A549 (cell line): ENCODE measurements at regions not wholly inside any gene's neighbourhood (a gene's known extent, or its start where the extent isn't known, plus 50 kb on each side); places are given as distances from the start of the nearest gene placed in this dataset.

Experiments used
- ATAC-seq, 2 experiments: fragments of 200-7000 bp in 1 of 2; fragments of >200 bp in 1 of 2; cut with Nextera tagmentation in 1 of 2; cut with Tn5 transposase in 1 of 2; 3 replicates each; pipeline versions ENCODE4 v1.8.0 to v1.9.1; 2018 to 2020; ENCODE audit warnings: mild to moderate bottlenecking in 1 of 2, moderate library complexity in 1 of 2
- CTCF ChIA-PET: fragments of 300-600 bp; sonication (Branson Sonifier 250); formaldehyde crosslinking; extraction: SDS; loops from one replicate; lab custom pipeline; 2021; ENCODE audit warnings: antibody characterized with exemption, inconsistent platforms; lab: Yijun Ruan, JAX
- POLR2A ChIA-PET: fragments of 350-600 bp; formaldehyde crosslinking; extraction: SDS; loops from one replicate; lab custom pipeline; 2021; ENCODE audit warnings: antibody characterized with exemption, inconsistent platforms; lab: Yijun Ruan, JAX
- DNase-seq, 2 experiments: peaks; one replicate each; pipeline versions ENCODE4 v3.0.0 to v3.0.0-alpha.2; 2011 to 2016; ENCODE audit warnings: low read depth in 1 of 2, low spot score in 1 of 2
- FAIRE-seq: peaks from 2 replicates; lab custom pipeline; 2011; peaks lifted over from hg19 to GRCh38; lab: Jason Lieb, UNC
- H3K27ac ChIP-seq, 2 experiments: fragments of >200 bp; sonication (Bioruptor Twin); formaldehyde crosslinking; 3 replicates each; pipeline ENCODE4 v1.5.1; 2016 to 2017
- H3K4me1 ChIP-seq: fragments of >200 bp; sonication (Bioruptor Twin); formaldehyde crosslinking; 3 replicates; pipeline ENCODE4 v1.6.1; 2016
- H3K4me2 ChIP-seq: fragments of >200 bp; sonication (Bioruptor Twin); formaldehyde crosslinking; 3 replicates; pipeline ENCODE4 v1.6.1; 2016
- H3K4me3 ChIP-seq: fragments of >200 bp; sonication (Bioruptor Twin); formaldehyde crosslinking; 3 replicates; pipeline ENCODE4 v1.5.1; 2016
- H3K9me3 ChIP-seq: fragments of >200 bp; sonication (Bioruptor Twin); formaldehyde crosslinking; 3 replicates; pipeline ENCODE4 v1.6.1; 2016
- BHLHE40 ChIP-seq: IDR thresholded peaks from 2 replicates; pipeline ENCODE4 v1.6.1; 2012; ENCODE audit warnings: low read depth, low read length, inconsistent platforms
- CBX2 ChIP-seq: fragments of 200-600 bp; sonication (generic); IDR thresholded peaks from 2 replicates; pipeline ENCODE4 v1.6.1; 2016; ENCODE audit warnings: low read depth, mild to moderate bottlenecking, borderline replicate concordance
- CEBPB ChIP-seq, 2 experiments: fragments of >200 bp in 1 of 2; sonication (Bioruptor Twin) in 1 of 2; formaldehyde crosslinking in 1 of 2; IDR thresholded peaks; 2 replicates each; pipeline ENCODE4 v1.6.1; 2012 to 2016
- E2F6 ChIP-seq: IDR thresholded peaks from 2 replicates; pipeline ENCODE4 v1.6.1; 2012; ENCODE audit warnings: low read depth, borderline replicate concordance
- FOSL2 ChIP-seq, 2 experiments: fragments of 450-650 bp in 1 of 2; fragments of >200 bp in 1 of 2; sonication (Bioruptor Twin) in 1 of 2; formaldehyde crosslinking; IDR thresholded peaks; 2 replicates each; pipeline versions ENCODE4 v1.5.0 to v1.6.1; 2016 to 2020; ENCODE audit warnings: mild to moderate bottlenecking in 1 of 2, moderate library complexity in 1 of 2
- HDAC2 ChIP-seq: fragments of 200-600 bp; sonication (generic); IDR thresholded peaks from 2 replicates; pipeline ENCODE4 v1.6.1; 2016
- HES2 ChIP-seq: fragments of >200 bp; sonication (Bioruptor Twin); formaldehyde crosslinking; IDR thresholded peaks from 2 replicates; pipeline ENCODE4 v1.6.1; 2016
- HEYL ChIP-seq: fragments of 250-450 bp; sonication (Bioruptor Pico); IDR thresholded peaks from 2 replicates; pipeline ENCODE4 v1.8.0; 2021; ENCODE audit warnings: mild to moderate bottlenecking, moderate library complexity
- HMGXB4 ChIP-seq: fragments of 250-450 bp; sonication (Bioruptor Pico); IDR thresholded peaks from 2 replicates; pipeline ENCODE4 v1.5.0; 2021; ENCODE audit warnings: mild to moderate bottlenecking, moderate library complexity, borderline replicate concordance
- JUN ChIP-seq, 2 experiments: fragments of >200 bp; sonication (Bioruptor Twin); formaldehyde crosslinking; IDR thresholded peaks; 2 replicates in 1 of 2; 3 replicates in 1 of 2; pipeline ENCODE4 v1.6.1; 2016 to 2017
- JUNB ChIP-seq: fragments of >200 bp; sonication (Bioruptor Twin); formaldehyde crosslinking; IDR thresholded peaks from 2 replicates; pipeline ENCODE4 v1.6.1; 2016
- KDM1A ChIP-seq: fragments of 200-600 bp; sonication (generic); IDR thresholded peaks from 2 replicates; pipeline ENCODE4 v1.6.1; 2016; ENCODE audit warnings: low read depth, mild to moderate bottlenecking
- MAFK ChIP-seq: fragments of 450-650 bp; IDR thresholded peaks from 2 replicates; pipeline ENCODE4 v1.6.1; 2014; ENCODE audit not compliant: partially characterized antibody
- MYC ChIP-seq: IDR thresholded peaks from 2 replicates; pipeline ENCODE4 v1.6.1; 2012; ENCODE audit warnings: mild to moderate bottlenecking, inconsistent platforms, low read length, improper control_type of control experiment, borderline replicate concordance
- PBX3 ChIP-seq: IDR thresholded peaks from 2 replicates; pipeline ENCODE4 v1.6.1; 2012
- PHF8 ChIP-seq: fragments of 200-600 bp; sonication (generic); IDR thresholded peaks from 2 replicates; pipeline ENCODE4 v1.6.1; 2016; ENCODE audit warnings: low read depth, mild to moderate bottlenecking, antibody characterized with exemption, moderate library complexity, borderline replicate concordance
- POLR2A ChIP-seq: IDR thresholded peaks from 2 replicates; pipeline ENCODE4 v1.6.1; 2012; ENCODE audit warnings: mild to moderate bottlenecking, low read length
- RCOR1 ChIP-seq: fragments of 150-350 bp; IDR thresholded peaks from 2 replicates; pipeline ENCODE4 v1.6.1; 2014; ENCODE audit warnings: antibody characterized with exemption, low read length, low read depth
- RFX5 ChIP-seq: fragments of 450-650 bp; IDR thresholded peaks from 2 replicates; pipeline ENCODE4 v1.7.1; 2014; ENCODE audit warnings: antibody characterized with exemption, mild to moderate bottlenecking, moderate library complexity
- RNF2 ChIP-seq: fragments of 200-600 bp; sonication (generic); IDR thresholded peaks from 2 replicates; pipeline ENCODE4 v1.6.1; 2016; ENCODE audit warnings: low read depth, mild to moderate bottlenecking, antibody characterized with exemption, moderate library complexity, borderline replicate concordance
- ZFP36 ChIP-seq: fragments of 450-650 bp; IDR thresholded peaks from 2 replicates; pipeline ENCODE4 v1.6.1; 2014; ENCODE audit warnings: borderline replicate concordance; ENCODE audit not compliant: partially characterized antibody
- WGBS: methylation state at CpG from one replicate; pipeline ENCODE4 v1.1.6; 2017; ENCODE audit errors: missing lambda C conversion rate; 5-methylcytosine and 5-hydroxymethylcytosine counted together

- Histone ChIP-seq H3K4me1 (no peaks in the 10 kb centered on the region), H3K4me2 (no peak overlapping the region), H3K9me3 (no peaks in the 10 kb centered on the region)
- DNase-seq (no peak), ATAC-seq (no peak)
- CTCF ChIA-PET = no interaction called here
- no peak for TF ChIP-seq BHLHE40
- TF ChIP-seq, all 56 proteins: peak for 0
- Histone ChIP-seq H3K27ac (no peak overlapping the region), H3K4me3 (no peak overlapping the region)
- FAIRE-seq = no peak
- POLR2A ChIA-PET = no interaction called here
- 0% methylated on average over 1 of the region's 1 CpG for WGBS
Observed at GRCh38 chr9:87118594-87118993, 171.3 kb upstream of the GAS1 start.

GRCh38 chr9:87119328-87119881 is 172.1 kb upstream of the GAS1 start:
- no peak overlapping the region for H3K4me2 ChIP-seq
- no peak for TF ChIP-seq PHF8
- no peak for TF ChIP-seq CBX2
- no peak for TF ChIP-seq HEYL (CRISPR knock-in tag)
- TF ChIP-seq HDAC2 = no peak
- no peak for TF ChIP-seq BHLHE40
- no peak for TF ChIP-seq HMGXB4 (CRISPR knock-in tag)
- TF ChIP-seq JUN (IDR thresholded peaks at IDR 0.05) = no peak
- no peak for TF ChIP-seq CEBPB (IDR thresholded peaks at IDR 0.05)
- TF ChIP-seq MAFK = no peak
- TF ChIP-seq RNF2 = no peak
- TF ChIP-seq KDM1A = no peak
- no peak for TF ChIP-seq PBX3
- TF ChIP-seq RFX5 = no peak
- TF ChIP-seq RCOR1 = no peak
- no peak for TF ChIP-seq HES2
- no peak for TF ChIP-seq POLR2A
- no peak for TF ChIP-seq JUNB
- no peak for TF ChIP-seq ZFP36
- no peak for TF ChIP-seq E2F6
- TF ChIP-seq, all 56 proteins: peak for 0
- Histone ChIP-seq H3K27ac (no peak overlapping the region), H3K9me3 (no peaks in the 10 kb centered on the region), H3K4me1 (no peaks in the 10 kb centered on the region), H3K4me3 (no peak overlapping the region)
- FAIRE-seq (no peak), DNase-seq (no peak), ATAC-seq (no peak)
- CTCF ChIA-PET = no interaction called here
- POLR2A ChIA-PET = no interaction called here
- WGBS = 29% methylated on average over 11 of the region's 11 CpGs

- DNase-seq = no peak
- POLR2A ChIA-PET = no interaction called here
- no peaks in the 10 kb centered on the region for H3K4me1 ChIP-seq
- no peak overlapping the region for H3K4me2 ChIP-seq
- H3K27ac ChIP-seq = no peak overlapping the region
- H3K4me3 ChIP-seq = no peak overlapping the region
- TF ChIP-seq MAFK (no peak), MYC (no peak), KDM1A (no peak), HES2 (no peak), FOSL2 (IDR thresholded peaks at IDR 0.05) (no peak), FOSL2 (CRISPR knock-in tag; IDR thresholded peaks at IDR 0.05) (no peak), PHF8 (no peak)
- TF ChIP-seq, all 56 proteins: peak for 0
- ATAC-seq (no peak), FAIRE-seq (no peak)
- no peaks in the 10 kb centered on the region for H3K9me3 ChIP-seq
- 30% methylated on average over 5 of the region's 5 CpGs for WGBS
- CTCF ChIA-PET = no interaction called here
Observed at GRCh38 chr9:87120610-87121009, 173.3 kb upstream of the GAS1 start.
